DND-41 (cell line): ENCODE measurements at regions not wholly inside any gene's neighbourhood (a gene's known extent, or its start where the extent isn't known, plus 50 kb on each side); places are given as distances from the start of the nearest gene placed in this dataset.

ENCODE experiments used
- EZH2 ChIP-seq: IDR thresholded peaks from 3 replicates; pipeline ENCODE4 v1.6.1; 2012; ENCODE audit warnings: borderline replicate concordance, low read depth, mild to moderate bottlenecking, moderate library complexity, low read length, inconsistent platforms; ENCODE audit not compliant: severe bottlenecking
- TF ChIP-seq, protein P1 (sequence below): IDR thresholded peaks from 2 replicates; pipeline ENCODE4 v1.5.1; 2012; ENCODE audit warnings: borderline replicate concordance, low read length, moderate library complexity, mild to moderate bottlenecking; ENCODE audit not compliant: poor library complexity, severe bottlenecking; ENCODE audit errors: extremely low read depth

DNA sequence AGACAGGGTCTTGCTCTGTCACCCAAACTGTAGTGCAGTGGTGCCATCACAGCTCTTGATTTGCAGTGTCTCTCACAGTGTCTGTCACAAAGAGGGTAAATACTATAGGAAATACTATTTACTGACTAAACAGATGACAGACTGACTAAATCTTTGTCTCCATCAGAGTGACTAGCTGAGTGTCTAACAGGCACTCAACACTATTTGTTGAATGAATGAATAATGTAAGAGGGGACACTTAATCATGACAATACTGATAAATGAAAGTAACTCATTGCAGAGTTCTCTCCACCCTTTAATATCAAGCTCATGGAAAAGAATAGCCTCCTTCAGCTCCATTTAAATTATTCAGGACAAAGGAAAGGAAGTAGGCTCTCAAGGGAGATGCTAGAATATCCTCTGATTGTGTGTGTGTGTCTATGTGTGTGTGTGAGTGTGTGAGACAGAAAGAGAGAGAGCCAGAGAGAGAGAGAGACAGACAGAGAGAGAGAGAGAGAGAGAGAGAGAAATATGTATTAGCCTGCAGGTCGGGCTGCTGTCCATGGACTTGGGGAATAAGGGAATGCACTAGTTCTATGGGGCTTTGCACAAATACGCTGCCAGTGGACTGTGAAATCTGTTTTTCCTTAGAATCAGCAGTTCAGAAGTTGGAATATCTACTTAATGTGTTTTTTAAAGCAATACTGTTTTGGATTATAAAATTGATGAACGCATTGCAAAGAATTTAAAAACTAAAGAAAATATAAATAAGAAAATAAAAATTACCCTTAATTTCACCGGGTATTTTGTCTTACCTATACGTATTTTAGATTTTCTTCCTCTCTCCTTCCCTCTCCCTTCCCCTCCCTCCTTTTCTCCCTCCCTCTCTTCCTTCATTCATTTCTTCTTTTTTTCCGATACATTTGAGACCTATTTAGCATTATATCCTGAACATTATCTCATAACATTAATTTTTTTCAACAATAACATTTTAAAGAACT, 132.9 kb upstream of the LRIG1 start:
- TF ChIP-seq, protein P1, sequence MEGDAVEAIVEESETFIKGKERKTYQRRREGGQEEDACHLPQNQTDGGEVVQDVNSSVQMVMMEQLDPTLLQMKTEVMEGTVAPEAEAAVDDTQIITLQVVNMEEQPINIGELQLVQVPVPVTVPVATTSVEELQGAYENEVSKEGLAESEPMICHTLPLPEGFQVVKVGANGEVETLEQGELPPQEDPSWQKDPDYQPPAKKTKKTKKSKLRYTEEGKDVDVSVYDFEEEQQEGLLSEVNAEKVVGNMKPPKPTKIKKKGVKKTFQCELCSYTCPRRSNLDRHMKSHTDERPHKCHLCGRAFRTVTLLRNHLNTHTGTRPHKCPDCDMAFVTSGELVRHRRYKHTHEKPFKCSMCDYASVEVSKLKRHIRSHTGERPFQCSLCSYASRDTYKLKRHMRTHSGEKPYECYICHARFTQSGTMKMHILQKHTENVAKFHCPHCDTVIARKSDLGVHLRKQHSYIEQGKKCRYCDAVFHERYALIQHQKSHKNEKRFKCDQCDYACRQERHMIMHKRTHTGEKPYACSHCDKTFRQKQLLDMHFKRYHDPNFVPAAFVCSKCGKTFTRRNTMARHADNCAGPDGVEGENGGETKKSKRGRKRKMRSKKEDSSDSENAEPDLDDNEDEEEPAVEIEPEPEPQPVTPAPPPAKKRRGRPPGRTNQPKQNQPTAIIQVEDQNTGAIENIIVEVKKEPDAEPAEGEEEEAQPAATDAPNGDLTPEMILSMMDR: no peak
- no peak for TF ChIP-seq EZH2
